Gastrocnemius medialis (tissue), 4 donors: ENCODE measurements at regions not wholly inside any gene's neighbourhood (a gene's known extent, or its start where the extent isn't known, plus 50 kb on each side); places are given as distances from the start of the nearest gene placed in this dataset.

Source experiments
- ATAC-seq, 2 donors: fragments of 150-250 bp; one replicate each; pipeline ENCODE4 v1.9.1; 2016
- DNase-seq, 2 donors: peaks; one replicate each; pipeline ENCODE4 v3.0.0-alpha.2; 2019
- H3K27ac ChIP-seq, 4 donors: fragments of 200-600 bp; sonication (generic); 1 replicate in 1 of 4; 2 replicates in 3 of 4; pipeline ENCODE4 v1.5.1; 2016 to 2018; ENCODE audit warnings: mild to moderate bottlenecking in 2 of 4, moderate library complexity in 1 of 4
- H3K27me3 ChIP-seq, 3 donors: fragments of 200-600 bp; sonication (generic) in 2 of 3; 1 replicate in 1 of 3; 2 replicates in 2 of 3; pipeline versions ENCODE4 v1.5.1 to v1.6.0; 2016 to 2019; ENCODE audit warnings: mild to moderate bottlenecking in 1 of 3, moderate library complexity in 1 of 3
- H3K36me3 ChIP-seq, 2 donors: fragments of 200-600 bp; sonication (generic) in 1 of 2; one replicate each; pipeline ENCODE4 v1.5.1; 2017 to 2018
- H3K4me1 ChIP-seq, 2 donors: fragments of 200-600 bp; sonication (generic) in 1 of 2; one replicate each; pipeline ENCODE4 v1.5.1; 2016 to 2017; ENCODE audit warnings: mild to moderate bottlenecking in 2 of 2
- H3K4me3 ChIP-seq, 4 donors: fragments of 200-600 bp; sonication (generic) in 3 of 4; 1 replicate in 1 of 4; 2 replicates in 3 of 4; pipeline ENCODE4 v1.5.1; 2016 to 2019; ENCODE audit warnings: mild to moderate bottlenecking in 2 of 4
- H3K9me3 ChIP-seq, 3 donors: fragments of 200-600 bp; sonication (generic) in 2 of 3; 1 replicate in 1 of 3; 2 replicates in 2 of 3; pipeline ENCODE4 v1.5.1; 2016 to 2019
- CTCF ChIP-seq, 5 experiments: fragments of 450-650 bp in 3 of 5; fragments of 200-600 bp in 2 of 5; sonication (generic) in 2 of 5; IDR thresholded peaks in 4 of 5; conservative IDR thresholded peaks in 1 of 5; 1 replicate in 4 of 5; 2 replicates in 1 of 5; pipeline ENCODE4 v1.5.1; 2016 to 2019; ENCODE audit warnings: antibody characterized with exemption in 5 of 5, mild to moderate bottlenecking in 3 of 5, moderate library complexity in 3 of 5
- POLR2A ChIP-seq, 2 donors: fragments of 450-650 bp; IDR thresholded peaks; one replicate each; pipeline ENCODE4 v1.6.1; 2017; ENCODE audit warnings: antibody characterized with exemption in 2 of 2, mild to moderate bottlenecking in 2 of 2, moderate library complexity in 2 of 2
- in situ Hi-C, 4 donors: fragments of 200-750 bp; cut with MboI; loops; one replicate each; pipeline versions ENCODE4 v1.15.0 to v1.8.0; 2017; ENCODE audit warnings: low sequenced_read_pairs in 4 of 4
- intact Hi-C: fragments of 100-400 bp; cut with DNase I; formaldehyde crosslinking; loops from one replicate; pipeline ENCODE4 v1.15.1; 2023; ENCODE audit warnings: low total_unique reads

- intact Hi-C loops = no loop called here
- ATAC-seq = no peak
Measured at GRCh38 chr10:47156873-47157272, 143.1 kb upstream of the GDF10 start.

DNA sequence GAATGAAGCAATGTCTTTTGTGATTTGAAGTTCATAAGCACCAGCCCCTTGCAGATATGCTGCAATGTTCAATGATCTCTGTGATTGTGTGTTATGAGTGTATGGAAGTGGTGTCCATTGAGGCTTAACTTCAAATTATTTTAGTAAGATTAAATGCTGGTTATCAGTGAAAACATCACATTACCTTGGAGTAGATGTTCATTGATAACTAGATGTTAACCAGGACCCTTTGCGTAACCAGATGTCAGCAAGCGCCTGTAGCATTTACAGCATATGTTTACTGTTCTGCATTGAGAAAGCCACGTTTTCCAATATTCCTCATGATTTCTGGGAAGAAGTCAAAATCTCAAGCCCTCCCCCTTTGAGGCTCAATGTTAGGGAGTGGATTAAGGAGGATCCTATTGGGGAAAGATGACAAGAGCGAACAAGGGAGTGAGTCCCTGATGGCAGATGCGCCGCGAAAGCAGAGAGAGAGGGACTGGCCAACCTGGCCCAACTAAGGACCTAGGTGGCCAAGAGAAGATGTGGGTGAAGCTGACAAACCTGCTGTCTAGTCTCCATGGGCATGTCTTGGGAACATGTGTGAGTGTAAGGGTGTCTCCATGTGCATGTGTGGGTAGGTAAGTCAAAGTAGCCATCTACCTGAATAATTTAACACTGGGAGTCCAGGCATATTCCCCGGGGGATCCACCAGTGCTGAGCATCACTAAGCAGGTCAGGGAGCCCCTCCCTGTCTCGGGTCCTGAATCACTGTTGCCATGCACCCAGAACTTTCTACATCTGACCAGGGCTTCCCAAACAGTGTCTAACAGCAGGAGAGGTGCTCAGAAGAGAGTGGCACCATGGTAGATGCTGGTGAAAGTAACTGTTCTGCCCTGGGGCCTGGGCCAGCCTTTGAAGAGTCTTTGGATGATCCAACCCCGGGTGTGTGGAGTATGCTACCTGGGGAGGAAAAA lies 141.6 kb upstream of the GDF10 start:
- no peak for TF ChIP-seq CTCF (IDR thresholded peaks at IDR 0.05 in 4 of 5, conservative IDR thresholded peaks at IDR 0.05 in 1 of 5)
- TF ChIP-seq POLR2A (IDR thresholded peaks at IDR 0.05) = no peak
- ATAC-seq (no peak), DNase-seq (no peak)
- Histone ChIP-seq H3K27ac (no peak overlapping the region), H3K27me3 (no peaks in the 10 kb centered on the region), H3K9me3 (no peaks in the 10 kb centered on the region), H3K4me3 (no peak overlapping the region), H3K4me1 (no peaks in the 10 kb centered on the region), H3K36me3 (no peaks in the 10 kb centered on the region)
- in situ Hi-C loops (no loop called here), intact Hi-C loops (no loop called here)

More at GRCh38 chr10:47156873-47157272, 143.1 kb upstream of the GDF10 start:
- in situ Hi-C loops = no loop called here
- no peaks in the 10 kb centered on the region for H3K9me3 ChIP-seq
- DNase-seq = no peak
- no peak for TF ChIP-seq CTCF (IDR thresholded peaks at IDR 0.05 in 4 of 5, conservative IDR thresholded peaks at IDR 0.05 in 1 of 5)
- TF ChIP-seq POLR2A (IDR thresholded peaks at IDR 0.05) = no peak
- no peaks in the 10 kb centered on the region for H3K36me3 ChIP-seq
- H3K4me1 ChIP-seq = no peaks in the 10 kb centered on the region
- H3K27me3 ChIP-seq = no peaks in the 10 kb centered on the region
- H3K4me3 ChIP-seq = no peak overlapping the region
- H3K27ac ChIP-seq = no peak overlapping the region

DNA sequence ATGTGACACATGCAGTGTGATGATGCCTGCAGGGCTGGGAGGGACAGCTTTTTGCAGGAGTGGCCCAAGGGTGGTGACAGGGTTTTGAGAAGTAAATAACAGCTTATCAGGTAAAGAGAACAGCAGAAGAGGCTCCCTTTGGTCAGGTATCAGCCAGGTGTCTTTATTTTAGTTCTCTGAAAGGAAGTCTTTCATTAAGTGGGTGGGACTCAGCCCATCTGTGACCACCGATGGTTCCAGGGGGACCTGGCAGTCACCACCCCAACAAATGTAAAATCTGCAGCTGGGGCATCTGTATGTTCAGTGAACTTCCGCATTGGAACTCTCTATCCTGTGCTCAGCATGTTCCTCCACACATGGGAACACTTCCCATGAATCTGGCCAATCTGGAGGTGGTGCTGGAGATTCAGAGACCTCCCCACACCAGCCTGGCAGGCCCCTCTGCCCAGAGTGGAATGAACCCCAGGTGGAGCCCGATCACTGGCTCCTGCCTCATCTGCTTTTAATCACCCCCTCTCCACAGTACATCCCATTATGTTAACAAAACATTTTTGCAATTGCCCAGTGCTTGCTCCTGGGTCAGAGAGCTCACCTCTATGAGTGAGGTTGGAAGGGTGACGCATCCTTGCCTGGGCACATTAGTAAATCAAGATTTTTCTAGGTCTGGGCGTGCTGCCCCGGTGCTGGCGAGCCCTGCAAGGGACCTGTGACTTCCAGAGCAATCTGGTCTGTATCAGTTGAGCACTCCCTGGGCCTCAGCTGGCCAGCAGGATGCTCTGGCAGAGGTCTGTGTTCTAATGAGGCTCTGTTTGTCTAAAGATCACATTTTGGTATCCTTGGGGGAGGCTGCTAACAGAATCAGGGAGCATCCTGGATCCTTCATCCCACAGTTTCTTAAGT lies 140.4 kb upstream of the GDF10 start:
- Histone ChIP-seq H3K27me3 (no peaks in the 10 kb centered on the region), H3K4me3 (no peak overlapping the region), H3K9me3 (no peaks in the 10 kb centered on the region), H3K27ac (no peak overlapping the region), H3K4me1 (no peaks in the 10 kb centered on the region), H3K36me3 (no peaks in the 10 kb centered on the region)
- no peak for ATAC-seq
- TF ChIP-seq POLR2A (IDR thresholded peaks at IDR 0.05) = no peak
- no peak for TF ChIP-seq CTCF (IDR thresholded peaks at IDR 0.05 in 4 of 5, conservative IDR thresholded peaks at IDR 0.05 in 1 of 5)
- intact Hi-C loops = no loop called here
- DNase-seq = no peak
- in situ Hi-C loops = no loop called here

GRCh38 chr10:47160261-47160908 lies 139.6 kb upstream of the GDF10 start:
- no peak for DNase-seq
- intact Hi-C loops (no loop called here), in situ Hi-C loops (no loop called here)
- ATAC-seq = no peak
- H3K9me3 ChIP-seq = no peaks in the 10 kb centered on the region
- no peak overlapping the region for H3K4me3 ChIP-seq
- H3K27ac ChIP-seq = no peak overlapping the region
- no peaks in the 10 kb centered on the region for H3K27me3 ChIP-seq
- H3K4me1 ChIP-seq = no peaks in the 10 kb centered on the region
- TF ChIP-seq POLR2A (IDR thresholded peaks at IDR 0.05) = no peak
- TF ChIP-seq CTCF (IDR thresholded peaks at IDR 0.05 in 4 of 5, conservative IDR thresholded peaks at IDR 0.05 in 1 of 5) = no peak
- H3K36me3 ChIP-seq = no peaks in the 10 kb centered on the region
